NB4 (cell line): ENCODE measurements at regions not wholly inside any gene's neighbourhood (a gene's known extent, or its start where the extent isn't known, plus 50 kb on each side); places are given as distances from the start of the nearest gene placed in this dataset.

Source experiments
- DNase-seq: peaks from one replicate; pipeline ENCODE4 v3.0.0; 2010; ENCODE audit warnings: low read depth
- H3K4me3 ChIP-seq: one replicate; pipeline ENCODE4 v1.5.1; 2011; ENCODE audit warnings: mild to moderate bottlenecking, low read depth, low read length, moderate library complexity
- MYC ChIP-seq: IDR thresholded peaks from 2 replicates; pipeline ENCODE4 v1.6.1; 2011; ENCODE audit warnings: low read depth, low read length
- POLR2A ChIP-seq: IDR thresholded peaks from 2 replicates; pipeline ENCODE4 v1.6.1; 2011; ENCODE audit warnings: mild to moderate bottlenecking; ENCODE audit not compliant: insufficient read length; ENCODE audit errors: extremely low read depth
- TF ChIP-seq, protein P1 (sequence below): IDR thresholded peaks from one replicate; pipeline ENCODE4 v1.5.1; 2012; ENCODE audit warnings: low read depth, low read length
- TF ChIP-seq, protein P2 (sequence below): IDR thresholded peaks from 2 replicates; pipeline ENCODE4 v1.6.1; 2011; ENCODE audit warnings: low read depth, low read length

DNA sequence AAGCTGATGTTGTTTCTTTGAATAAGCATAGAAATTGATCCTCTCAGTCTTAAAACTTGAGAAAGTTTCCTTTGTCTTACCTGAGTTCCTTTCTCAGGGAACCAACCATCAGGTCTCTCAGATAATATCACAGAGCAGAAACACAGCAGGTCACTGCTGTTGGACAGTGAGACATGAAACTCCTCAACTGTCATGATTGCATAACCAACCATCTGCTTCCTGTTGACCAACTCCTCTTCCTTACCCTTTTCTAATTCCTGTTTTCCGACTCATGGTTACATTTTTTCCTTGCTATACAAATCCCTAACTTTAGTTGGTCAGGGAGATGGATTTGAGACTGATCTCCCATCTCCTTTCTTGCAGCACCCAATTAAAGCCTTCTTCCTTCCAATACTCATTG is 845.3 kb downstream of the FAM181B start:
- peak; percentile 61 for DNase-seq
- H3K4me3 ChIP-seq: no peak overlapping the region
- TF ChIP-seq MYC (no peak), POLR2A (no peak)
- TF ChIP-seq, protein P1, sequence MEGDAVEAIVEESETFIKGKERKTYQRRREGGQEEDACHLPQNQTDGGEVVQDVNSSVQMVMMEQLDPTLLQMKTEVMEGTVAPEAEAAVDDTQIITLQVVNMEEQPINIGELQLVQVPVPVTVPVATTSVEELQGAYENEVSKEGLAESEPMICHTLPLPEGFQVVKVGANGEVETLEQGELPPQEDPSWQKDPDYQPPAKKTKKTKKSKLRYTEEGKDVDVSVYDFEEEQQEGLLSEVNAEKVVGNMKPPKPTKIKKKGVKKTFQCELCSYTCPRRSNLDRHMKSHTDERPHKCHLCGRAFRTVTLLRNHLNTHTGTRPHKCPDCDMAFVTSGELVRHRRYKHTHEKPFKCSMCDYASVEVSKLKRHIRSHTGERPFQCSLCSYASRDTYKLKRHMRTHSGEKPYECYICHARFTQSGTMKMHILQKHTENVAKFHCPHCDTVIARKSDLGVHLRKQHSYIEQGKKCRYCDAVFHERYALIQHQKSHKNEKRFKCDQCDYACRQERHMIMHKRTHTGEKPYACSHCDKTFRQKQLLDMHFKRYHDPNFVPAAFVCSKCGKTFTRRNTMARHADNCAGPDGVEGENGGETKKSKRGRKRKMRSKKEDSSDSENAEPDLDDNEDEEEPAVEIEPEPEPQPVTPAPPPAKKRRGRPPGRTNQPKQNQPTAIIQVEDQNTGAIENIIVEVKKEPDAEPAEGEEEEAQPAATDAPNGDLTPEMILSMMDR: no peak
- TF ChIP-seq, protein P2, sequence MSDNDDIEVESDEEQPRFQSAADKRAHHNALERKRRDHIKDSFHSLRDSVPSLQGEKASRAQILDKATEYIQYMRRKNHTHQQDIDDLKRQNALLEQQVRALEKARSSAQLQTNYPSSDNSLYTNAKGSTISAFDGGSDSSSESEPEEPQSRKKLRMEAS: no peak

DNA sequence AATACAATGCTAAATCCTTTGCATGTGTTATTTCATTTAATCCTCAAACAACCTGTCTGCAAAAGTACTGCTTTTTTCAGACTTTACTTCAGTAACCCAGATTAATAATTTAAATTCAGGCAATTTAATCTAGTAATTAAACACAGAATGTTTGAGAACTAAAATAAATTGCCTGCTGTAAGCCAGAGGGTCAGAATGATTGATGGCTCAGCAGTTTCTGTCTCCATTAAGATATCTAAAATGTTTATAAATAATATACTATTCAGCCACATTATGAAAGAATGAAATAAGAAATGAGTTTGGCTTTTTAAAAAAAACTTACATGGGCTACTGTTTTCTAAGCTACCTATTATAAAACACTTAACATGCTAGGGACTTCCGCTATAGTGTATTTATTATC is 846.0 kb downstream of the FAM181B start:
- no peak for DNase-seq
- H3K4me3 ChIP-seq: no peak overlapping the region
- TF ChIP-seq, protein P1: no peak
- TF ChIP-seq MYC (no peak), POLR2A (no peak)
- TF ChIP-seq, protein P2: no peak

DNA sequence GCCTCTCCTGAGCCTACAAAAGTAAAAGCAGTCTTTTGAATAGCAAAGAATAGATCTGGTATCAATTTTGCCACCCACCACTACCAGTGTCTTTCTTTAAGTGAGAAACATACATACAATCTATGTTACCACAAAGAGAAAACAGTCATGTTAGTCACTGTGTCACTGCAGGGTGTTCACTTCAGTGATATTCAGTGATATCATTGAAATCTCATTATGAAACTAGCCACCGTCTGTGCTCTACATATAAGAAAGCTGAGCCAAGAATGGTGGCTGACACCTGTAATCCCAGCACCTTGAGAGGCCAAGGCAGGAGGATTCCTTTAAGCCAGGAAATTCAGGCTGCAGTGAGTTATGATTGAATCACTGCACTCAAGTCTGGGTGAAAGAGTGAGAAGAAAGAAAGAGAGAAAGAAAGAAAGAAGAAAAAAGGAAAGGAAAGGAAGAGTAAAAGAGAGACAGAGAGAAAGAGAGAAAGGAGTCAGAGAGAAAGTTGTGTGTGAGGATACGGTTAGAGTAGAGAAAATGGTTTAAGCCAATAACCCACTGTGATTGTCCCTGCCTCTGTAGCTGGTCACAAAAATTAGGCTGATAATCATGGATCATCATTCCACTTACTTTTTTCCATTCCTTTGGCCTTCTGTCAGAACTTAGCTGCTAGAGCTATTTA is 847.1 kb downstream of the FAM181B start:
- DNase-seq: no peak
- H3K4me3 ChIP-seq: no peak overlapping the region
- TF ChIP-seq, protein P1: no peak
- TF ChIP-seq, protein P2: no peak

DNA sequence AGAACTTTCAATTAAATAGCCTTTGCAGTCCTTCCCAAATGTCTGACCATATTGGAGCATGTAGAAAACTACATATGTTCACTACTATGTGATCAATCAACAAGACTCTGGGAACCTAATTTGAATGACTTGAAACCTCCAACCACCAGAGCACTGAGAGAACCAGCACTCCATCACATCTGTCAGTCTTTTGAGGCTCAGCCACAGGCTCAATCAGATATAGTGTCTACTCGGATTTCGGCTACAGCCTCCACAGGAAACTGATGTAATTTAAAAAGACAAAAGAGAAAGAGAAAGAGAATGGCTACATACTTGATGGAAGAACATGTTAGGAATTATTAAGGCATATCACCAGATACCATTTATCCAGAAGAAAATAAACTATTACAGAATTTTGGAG is 859.0 kb downstream of the FAM181B start:
- TF ChIP-seq POLR2A: no peak
- TF ChIP-seq, protein P2: no peak
- TF ChIP-seq, protein P1: no peak
- TF ChIP-seq MYC: no peak
- H3K4me3 ChIP-seq: no peak overlapping the region
- DNase-seq: no peak

DNA sequence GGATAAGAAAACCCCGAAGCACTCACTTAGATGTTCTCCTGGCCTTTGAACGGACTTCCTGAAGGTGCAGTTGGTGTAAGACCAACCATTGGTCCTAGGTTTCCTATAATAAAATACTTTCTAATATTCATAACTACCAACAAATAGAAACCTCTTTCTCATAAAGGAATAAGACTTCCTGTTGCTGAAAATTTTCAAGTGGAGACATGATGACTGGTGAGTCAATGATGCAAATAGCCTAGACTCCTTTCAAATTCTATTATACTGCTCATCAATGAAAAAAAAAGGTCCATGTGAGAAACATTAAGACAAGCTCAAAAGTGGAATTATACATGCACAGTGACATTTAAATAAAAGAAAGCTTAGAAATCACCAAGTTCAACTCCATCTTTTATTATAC is 862.8 kb downstream of the FAM181B start:
- TF ChIP-seq, protein P1: no peak
- TF ChIP-seq MYC: no peak
- no peak overlapping the region for H3K4me3 ChIP-seq

DNA sequence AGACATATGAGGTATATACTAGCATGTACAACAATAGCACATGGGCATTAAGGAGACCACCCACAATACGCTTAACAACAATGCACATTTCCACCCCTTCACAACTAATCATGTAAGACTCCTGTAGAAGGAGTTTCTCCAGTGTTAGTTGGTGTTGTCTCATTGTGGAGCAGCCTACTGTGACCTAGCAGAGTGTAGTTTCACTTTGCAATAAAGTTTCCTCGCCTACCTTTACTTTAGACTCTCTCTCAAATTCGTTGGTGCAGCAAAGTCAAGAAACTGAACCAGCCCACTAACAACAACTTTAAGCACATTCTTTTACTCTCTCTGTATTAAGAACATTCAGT is 863.6 kb downstream of the FAM181B start:
- H3K4me3 ChIP-seq: peak overlapping the region; percentile 19
- no peak for DNase-seq
- TF ChIP-seq, protein P1: no peak
- TF ChIP-seq, protein P2: no peak
- TF ChIP-seq POLR2A (no peak), MYC (no peak)

More for the DNA sequence above, 862.8 kb downstream of the FAM181B start:
- no peak for DNase-seq
